H1 (cell line): ENCODE measurements at regions not wholly inside any gene's neighbourhood (a gene's known extent, or its start where the extent isn't known, plus 50 kb on each side); places are given as distances from the start of the nearest gene placed in this dataset.

Experiments
- RAD21 ChIP-seq, 2 experiments: IDR thresholded peaks in 1 of 2; conservative IDR thresholded peaks in 1 of 2; 2 replicates each; pipeline ENCODE4 v1.6.1; 2011; ENCODE audit warnings: low read depth in 2 of 2, low read length in 2 of 2, improper control_type of control experiment in 1 of 2, inconsistent platforms in 1 of 2, mild to moderate bottlenecking in 1 of 2, moderate library complexity in 1 of 2
- TF ChIP-seq, protein P1 (sequence below): fragments of 300-600 bp; sonication (generic); IDR thresholded peaks from 2 replicates; pipeline ENCODE4 v1.7.1; 2012; ENCODE audit warnings: low read length, moderate library complexity, mild to moderate bottlenecking, inconsistent platforms; ENCODE audit not compliant: insufficient replicate concordance
- TF ChIP-seq, protein P2 (sequence below): IDR thresholded peaks from 2 replicates; pipeline ENCODE4 v1.6.1; 2012; ENCODE audit warnings: inconsistent platforms

- TF ChIP-seq, protein P1, sequence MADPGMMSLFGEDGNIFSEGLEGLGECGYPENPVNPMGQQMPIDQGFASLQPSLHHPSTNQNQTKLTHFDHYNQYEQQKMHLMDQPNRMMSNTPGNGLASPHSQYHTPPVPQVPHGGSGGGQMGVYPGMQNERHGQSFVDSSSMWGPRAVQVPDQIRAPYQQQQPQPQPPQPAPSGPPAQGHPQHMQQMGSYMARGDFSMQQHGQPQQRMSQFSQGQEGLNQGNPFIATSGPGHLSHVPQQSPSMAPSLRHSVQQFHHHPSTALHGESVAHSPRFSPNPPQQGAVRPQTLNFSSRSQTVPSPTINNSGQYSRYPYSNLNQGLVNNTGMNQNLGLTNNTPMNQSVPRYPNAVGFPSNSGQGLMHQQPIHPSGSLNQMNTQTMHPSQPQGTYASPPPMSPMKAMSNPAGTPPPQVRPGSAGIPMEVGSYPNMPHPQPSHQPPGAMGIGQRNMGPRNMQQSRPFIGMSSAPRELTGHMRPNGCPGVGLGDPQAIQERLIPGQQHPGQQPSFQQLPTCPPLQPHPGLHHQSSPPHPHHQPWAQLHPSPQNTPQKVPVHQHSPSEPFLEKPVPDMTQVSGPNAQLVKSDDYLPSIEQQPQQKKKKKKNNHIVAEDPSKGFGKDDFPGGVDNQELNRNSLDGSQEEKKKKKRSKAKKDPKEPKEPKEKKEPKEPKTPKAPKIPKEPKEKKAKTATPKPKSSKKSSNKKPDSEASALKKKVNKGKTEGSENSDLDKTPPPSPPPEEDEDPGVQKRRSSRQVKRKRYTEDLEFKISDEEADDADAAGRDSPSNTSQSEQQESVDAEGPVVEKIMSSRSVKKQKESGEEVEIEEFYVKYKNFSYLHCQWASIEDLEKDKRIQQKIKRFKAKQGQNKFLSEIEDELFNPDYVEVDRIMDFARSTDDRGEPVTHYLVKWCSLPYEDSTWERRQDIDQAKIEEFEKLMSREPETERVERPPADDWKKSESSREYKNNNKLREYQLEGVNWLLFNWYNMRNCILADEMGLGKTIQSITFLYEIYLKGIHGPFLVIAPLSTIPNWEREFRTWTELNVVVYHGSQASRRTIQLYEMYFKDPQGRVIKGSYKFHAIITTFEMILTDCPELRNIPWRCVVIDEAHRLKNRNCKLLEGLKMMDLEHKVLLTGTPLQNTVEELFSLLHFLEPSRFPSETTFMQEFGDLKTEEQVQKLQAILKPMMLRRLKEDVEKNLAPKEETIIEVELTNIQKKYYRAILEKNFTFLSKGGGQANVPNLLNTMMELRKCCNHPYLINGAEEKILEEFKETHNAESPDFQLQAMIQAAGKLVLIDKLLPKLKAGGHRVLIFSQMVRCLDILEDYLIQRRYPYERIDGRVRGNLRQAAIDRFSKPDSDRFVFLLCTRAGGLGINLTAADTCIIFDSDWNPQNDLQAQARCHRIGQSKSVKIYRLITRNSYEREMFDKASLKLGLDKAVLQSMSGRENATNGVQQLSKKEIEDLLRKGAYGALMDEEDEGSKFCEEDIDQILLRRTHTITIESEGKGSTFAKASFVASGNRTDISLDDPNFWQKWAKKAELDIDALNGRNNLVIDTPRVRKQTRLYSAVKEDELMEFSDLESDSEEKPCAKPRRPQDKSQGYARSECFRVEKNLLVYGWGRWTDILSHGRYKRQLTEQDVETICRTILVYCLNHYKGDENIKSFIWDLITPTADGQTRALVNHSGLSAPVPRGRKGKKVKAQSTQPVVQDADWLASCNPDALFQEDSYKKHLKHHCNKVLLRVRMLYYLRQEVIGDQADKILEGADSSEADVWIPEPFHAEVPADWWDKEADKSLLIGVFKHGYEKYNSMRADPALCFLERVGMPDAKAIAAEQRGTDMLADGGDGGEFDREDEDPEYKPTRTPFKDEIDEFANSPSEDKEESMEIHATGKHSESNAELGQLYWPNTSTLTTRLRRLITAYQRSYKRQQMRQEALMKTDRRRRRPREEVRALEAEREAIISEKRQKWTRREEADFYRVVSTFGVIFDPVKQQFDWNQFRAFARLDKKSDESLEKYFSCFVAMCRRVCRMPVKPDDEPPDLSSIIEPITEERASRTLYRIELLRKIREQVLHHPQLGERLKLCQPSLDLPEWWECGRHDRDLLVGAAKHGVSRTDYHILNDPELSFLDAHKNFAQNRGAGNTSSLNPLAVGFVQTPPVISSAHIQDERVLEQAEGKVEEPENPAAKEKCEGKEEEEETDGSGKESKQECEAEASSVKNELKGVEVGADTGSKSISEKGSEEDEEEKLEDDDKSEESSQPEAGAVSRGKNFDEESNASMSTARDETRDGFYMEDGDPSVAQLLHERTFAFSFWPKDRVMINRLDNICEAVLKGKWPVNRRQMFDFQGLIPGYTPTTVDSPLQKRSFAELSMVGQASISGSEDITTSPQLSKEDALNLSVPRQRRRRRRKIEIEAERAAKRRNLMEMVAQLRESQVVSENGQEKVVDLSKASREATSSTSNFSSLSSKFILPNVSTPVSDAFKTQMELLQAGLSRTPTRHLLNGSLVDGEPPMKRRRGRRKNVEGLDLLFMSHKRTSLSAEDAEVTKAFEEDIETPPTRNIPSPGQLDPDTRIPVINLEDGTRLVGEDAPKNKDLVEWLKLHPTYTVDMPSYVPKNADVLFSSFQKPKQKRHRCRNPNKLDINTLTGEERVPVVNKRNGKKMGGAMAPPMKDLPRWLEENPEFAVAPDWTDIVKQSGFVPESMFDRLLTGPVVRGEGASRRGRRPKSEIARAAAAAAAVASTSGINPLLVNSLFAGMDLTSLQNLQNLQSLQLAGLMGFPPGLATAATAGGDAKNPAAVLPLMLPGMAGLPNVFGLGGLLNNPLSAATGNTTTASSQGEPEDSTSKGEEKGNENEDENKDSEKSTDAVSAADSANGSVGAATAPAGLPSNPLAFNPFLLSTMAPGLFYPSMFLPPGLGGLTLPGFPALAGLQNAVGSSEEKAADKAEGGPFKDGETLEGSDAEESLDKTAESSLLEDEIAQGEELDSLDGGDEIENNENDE = no peak
- no peak for TF ChIP-seq RAD21 (IDR thresholded peaks at IDR 0.05 in 1 of 2, conservative IDR thresholded peaks at IDR 0.05 in 1 of 2; ENCODE audit: low read depth in 2 of 2, low read length in 2 of 2)
- TF ChIP-seq, protein P2, sequence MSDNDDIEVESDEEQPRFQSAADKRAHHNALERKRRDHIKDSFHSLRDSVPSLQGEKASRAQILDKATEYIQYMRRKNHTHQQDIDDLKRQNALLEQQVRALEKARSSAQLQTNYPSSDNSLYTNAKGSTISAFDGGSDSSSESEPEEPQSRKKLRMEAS = no peak
These were observed 89.1 kb upstream of the PARD3 start (continued) for GRCh38 chr10:34904191-34904590.
